K562 (cell line): ENCODE measurements at regions not wholly inside any gene's neighbourhood (a gene's known extent, or its start where the extent isn't known, plus 50 kb on each side); places are given as distances from the start of the nearest gene placed in this dataset.

Experiments used
- ATAC-seq: fragments of 200-7000 bp; cut with Tn5 transposase; 3 replicates; pipeline ENCODE4 v1.9.1; 2020; ENCODE audit warnings: moderate library complexity
- BruUV-seq: library from RNA; stranded (reverse); fragments of 400-500 nt; replicated peaks from 2 replicates; lab custom pipeline; 2021; lab: Mats Ljungman, UMichigan
- CTCF ChIA-PET: fragments of 300-600 bp; formaldehyde crosslinking; extraction: SDS; loops from one replicate; lab custom pipeline; 2021; ENCODE audit warnings: low intra/inter-chr PET ratio; lab: Yijun Ruan, JAX
- POLR2A ChIA-PET: fragments of 300-600, 350-650 bp; sonication (Branson Sonifier 250); formaldehyde crosslinking; extraction: SDS; loops from one replicate; lab custom pipeline; 2021; ENCODE audit warnings: antibody characterized with exemption, inconsistent platforms; lab: Yijun Ruan, JAX
- DNase-seq, 4 experiments: peaks; one replicate each; pipeline versions ENCODE4 v3.0.0 to v3.0.0-alpha.2; 2011 to 2018; ENCODE audit warnings: low spot score in 3 of 4, mixed read lengths in 3 of 4; ENCODE audit errors: extremely low read depth in 1 of 4
- FAIRE-seq: peaks from 2 replicates; lab custom pipeline; 2011; peaks lifted over from hg19 to GRCh38; lab: Jason Lieb, UNC
- H2AFZ ChIP-seq: 2 replicates; pipeline ENCODE4 v1.6.0; 2011; ENCODE audit warnings: low read depth, low read length, control low read depth, inconsistent platforms
- H3K27ac ChIP-seq: fragments of 200-600 bp; 3 replicates; pipeline ENCODE4 v1.8.0; 2011; ENCODE audit warnings: low read depth, mild to moderate bottlenecking, control low read depth, inconsistent platforms, low read length, moderate library complexity, mixed read lengths; ENCODE audit errors: extremely low read depth
- H3K27me3 ChIP-seq, 2 experiments: fragments of 300-600 bp in 1 of 2; 2 replicates in 1 of 2; 3 replicates in 1 of 2; pipeline versions ENCODE4 v1.6.0 to v1.8.0; 2011; ENCODE audit warnings: inconsistent platforms in 2 of 2, low read length in 2 of 2, mild to moderate bottlenecking in 1 of 2, mixed read lengths in 1 of 2, moderate library complexity in 1 of 2; ENCODE audit not compliant: control insufficient read depth in 2 of 2, insufficient read depth in 2 of 2
- H3K36me3 ChIP-seq: fragments of 300-600 bp; 3 replicates; pipeline ENCODE4 v1.8.0; 2011; ENCODE audit warnings: mild to moderate bottlenecking, low read length, inconsistent platforms; ENCODE audit not compliant: control insufficient read depth, insufficient read depth
- H3K4me1 ChIP-seq, 2 experiments: fragments of 200-600 bp in 1 of 2; replicated peaks in 1 of 2; 2 replicates in 1 of 2; 3 replicates in 1 of 2; pipeline versions ENCODE4 v1.5.1 to v1.8.0; 2011; ENCODE audit warnings: inconsistent platforms in 2 of 2, low read length in 2 of 2, mild to moderate bottlenecking in 1 of 2, mixed read lengths in 1 of 2, moderate library complexity in 1 of 2; ENCODE audit not compliant: control insufficient read depth in 2 of 2, insufficient read depth in 2 of 2
- H3K4me2 ChIP-seq: 2 replicates; pipeline ENCODE4 v1.6.1; 2011; ENCODE audit warnings: low read length, control low read depth, inconsistent platforms, mixed read lengths; ENCODE audit not compliant: insufficient read depth
- H3K4me3 ChIP-seq: fragments of 200-600 bp; sonication (generic), shearing (Covaris generic); 2 replicates; pipeline ENCODE4 v1.5.1; 2016; ENCODE audit warnings: control low read depth, inconsistent platforms
- H3K79me2 ChIP-seq: fragments of 200-600 bp; 3 replicates; pipeline ENCODE4 v1.8.0; 2011; ENCODE audit warnings: low read length, inconsistent platforms; ENCODE audit not compliant: control insufficient read depth, insufficient read depth
- H3K9ac ChIP-seq, 2 experiments: 2 replicates each; pipeline versions ENCODE4 v1.6.0 to v1.6.1; 2011; ENCODE audit warnings: low read depth in 2 of 2, low read length in 2 of 2, control low read depth in 1 of 2, inconsistent platforms in 1 of 2, mild to moderate bottlenecking in 1 of 2, mixed read lengths in 1 of 2; ENCODE audit not compliant: insufficient read depth in 1 of 2
- H3K9me1 ChIP-seq: one replicate; pipeline ENCODE4 v1.6.0; 2011; ENCODE audit warnings: inconsistent platforms, mild to moderate bottlenecking, low read length, moderate library complexity; ENCODE audit not compliant: control insufficient read depth, insufficient read depth
- H3K9me3 ChIP-seq: replicated peaks from 2 replicates; pipeline ENCODE4 v1.5.1; 2011; ENCODE audit warnings: low read depth, low read length, inconsistent platforms; ENCODE audit not compliant: control insufficient read depth, insufficient read depth
- H4K20me1 ChIP-seq: replicated peaks from 2 replicates; pipeline ENCODE4 v1.6.1; 2011; ENCODE audit warnings: low read length, inconsistent platforms, mixed read lengths; ENCODE audit not compliant: control insufficient read depth, insufficient read depth
- BCL6 ChIP-seq: fragments of 250-450 bp; sonication (Bioruptor Pico); IDR thresholded peaks from 2 replicates; pipeline ENCODE4 v1.4.0; 2020
- BHLHE40 ChIP-seq: IDR thresholded peaks from 2 replicates; pipeline ENCODE4 v1.6.1; 2011; ENCODE audit warnings: low read length, improper control_type of control experiment
- CBX5 ChIP-seq: IDR thresholded peaks from 2 replicates; pipeline ENCODE4 v1.6.1; 2014; ENCODE audit warnings: low read depth, borderline replicate concordance
- HSF4 ChIP-seq: fragments of 250-450 bp; sonication (Bioruptor Pico); IDR thresholded peaks from 2 replicates; pipeline ENCODE4 v2.1.2; 2022; ENCODE audit warnings: mild to moderate bottlenecking, moderate library complexity, borderline replicate concordance
- MAFK ChIP-seq: IDR thresholded peaks from 2 replicates; pipeline ENCODE4 v1.6.1; 2011; ENCODE audit warnings: low read length, improper control_type of control experiment
- MBD2 ChIP-seq: sonication (generic); IDR thresholded peaks from 2 replicates; pipeline ENCODE4 v1.6.1; 2016; ENCODE audit warnings: low read depth, borderline replicate concordance
- NBN ChIP-seq: fragments of 450-650 bp; IDR thresholded peaks from 2 replicates; pipeline ENCODE4 v1.6.1; 2016; ENCODE audit warnings: low read depth, mild to moderate bottlenecking
- NFE2L1 ChIP-seq: fragments of 450-650 bp; IDR thresholded peaks from 2 replicates; pipeline ENCODE4 v1.6.1; 2016; ENCODE audit warnings: missing genetic modification characterization, low read depth, mild to moderate bottlenecking, missing compliant biosample characterization, moderate library complexity, borderline replicate concordance
- PHF21A ChIP-seq: fragments of 450-650 bp; IDR thresholded peaks from 2 replicates; pipeline ENCODE4 v1.6.1; 2017; ENCODE audit warnings: low read depth, borderline replicate concordance
- STAG1 ChIP-seq: sonication (generic); formaldehyde crosslinking; IDR thresholded peaks from 2 replicates; pipeline ENCODE4 v1.5.0; 2020; ENCODE audit warnings: missing genetic modification reagents, borderline replicate concordance
- TEAD1 ChIP-seq, 2 experiments: fragments of 450-650 bp in 1 of 2; sonication (generic) in 1 of 2; formaldehyde crosslinking; IDR thresholded peaks; 2 replicates each; pipeline versions ENCODE4 v1.4.0 to v1.8.0; 2020 to 2022; ENCODE audit warnings: mild to moderate bottlenecking in 2 of 2, missing genetic modification reagents in 1 of 2
- ZNF764 ChIP-seq: fragments of 250-450 bp; sonication (Bioruptor Pico); IDR thresholded peaks from 2 replicates; pipeline ENCODE4 v1.4.0; 2020; ENCODE audit warnings: low read depth, mild to moderate bottlenecking, moderate library complexity
- WGBS: fragments of 100-300 bp; shearing (Covaris generic); methylation state at CpG from one replicate; pipeline ENCODE4 v1.1.6; 2016; ENCODE audit warnings: low coverage, mixed read lengths; ENCODE audit not compliant: insufficient coverage; ENCODE audit errors: missing lambda C conversion rate; 5-methylcytosine and 5-hydroxymethylcytosine counted together
- in situ Hi-C: fragments of 300-500 bp; cut with MboI; formaldehyde crosslinking; loops from 4 replicates; pipeline ENCODE4 v1.15.0; 2018; ENCODE audit warnings: inconsistent platforms, mixed read lengths
- intact Hi-C: fragments of 100-400 bp; cut with micrococcal nuclease; formaldehyde crosslinking; loops from 2 replicates; pipeline ENCODE4 v1.14.2; 2022
- TF ChIP-seq, protein P1 (sequence below): sonication (generic); formaldehyde crosslinking; IDR thresholded peaks from 2 replicates; pipeline ENCODE4 v1.8.0; 2022; ENCODE audit warnings: mild to moderate bottlenecking, missing genetic modification reagents, borderline replicate concordance
- TF ChIP-seq, protein P2 (sequence below): fragments of 250-450 bp; sonication (Bioruptor Pico); IDR thresholded peaks from 2 replicates; pipeline ENCODE4 v1.5.0; 2021
- TF ChIP-seq, protein P3 (sequence below): fragments of 450-650 bp; conservative IDR thresholded peaks from 2 replicates; pipeline ENCODE4 v1.6.1; 2016; ENCODE audit warnings: missing genetic modification characterization, low read depth, mild to moderate bottlenecking, missing compliant biosample characterization, moderate library complexity

- Histone ChIP-seq H3K79me2 (no peaks in the 10 kb centered on the region), H4K20me1 (no peaks in the 10 kb centered on the region), H3K27ac (no peak overlapping the region), H3K4me1 (peaks cover 8 to 17% of the 10 kb centered on the region in 2 experiments; a peak in 4 of 5 replicates), H3K27me3 (no peaks in the 10 kb centered on the region), H3K9ac (no peak overlapping the region), H2AFZ (no peak overlapping the region), H3K36me3 (peaks cover 63% of the 10 kb centered on the region), H3K9me3 (no peaks in the 10 kb centered on the region), H3K9me1 (no peaks in the 10 kb centered on the region), H3K4me3 (no peak overlapping the region), H3K4me2 (no peak overlapping the region)
- WGBS: 84% methylated on average over 7 of the region's 8 CpGs
- no peak for TF ChIP-seq TEAD1 (CRISPR knock-in tag; IDR thresholded peaks at IDR 0.05)
- TF ChIP-seq BHLHE40: no peak
- TF ChIP-seq BCL6 (CRISPR knock-in tag): no peak
- TF ChIP-seq NFE2L1 (tag): no peak
- TF ChIP-seq MBD2: no peak
- TF ChIP-seq ZNF764 (CRISPR knock-in tag): no peak
- TF ChIP-seq, protein P1, sequence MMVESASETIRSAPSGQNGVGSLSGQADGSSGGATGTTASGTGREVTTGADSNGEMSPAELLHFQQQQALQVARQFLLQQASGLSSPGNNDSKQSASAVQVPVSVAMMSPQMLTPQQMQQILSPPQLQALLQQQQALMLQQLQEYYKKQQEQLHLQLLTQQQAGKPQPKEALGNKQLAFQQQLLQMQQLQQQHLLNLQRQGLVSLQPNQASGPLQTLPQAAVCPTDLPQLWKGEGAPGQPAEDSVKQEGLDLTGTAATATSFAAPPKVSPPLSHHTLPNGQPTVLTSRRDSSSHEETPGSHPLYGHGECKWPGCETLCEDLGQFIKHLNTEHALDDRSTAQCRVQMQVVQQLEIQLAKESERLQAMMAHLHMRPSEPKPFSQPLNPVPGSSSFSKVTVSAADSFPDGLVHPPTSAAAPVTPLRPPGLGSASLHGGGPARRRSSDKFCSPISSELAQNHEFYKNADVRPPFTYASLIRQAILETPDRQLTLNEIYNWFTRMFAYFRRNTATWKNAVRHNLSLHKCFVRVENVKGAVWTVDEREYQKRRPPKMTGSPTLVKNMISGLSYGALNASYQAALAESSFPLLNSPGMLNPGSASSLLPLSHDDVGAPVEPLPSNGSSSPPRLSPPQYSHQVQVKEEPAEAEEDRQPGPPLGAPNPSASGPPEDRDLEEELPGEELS: no peak
- no peak for TF ChIP-seq CBX5
- no peak for TF ChIP-seq HSF4 (CRISPR knock-in tag)
- no peak for TF ChIP-seq STAG1 (CRISPR knock-in tag)
- TF ChIP-seq, protein P2, sequence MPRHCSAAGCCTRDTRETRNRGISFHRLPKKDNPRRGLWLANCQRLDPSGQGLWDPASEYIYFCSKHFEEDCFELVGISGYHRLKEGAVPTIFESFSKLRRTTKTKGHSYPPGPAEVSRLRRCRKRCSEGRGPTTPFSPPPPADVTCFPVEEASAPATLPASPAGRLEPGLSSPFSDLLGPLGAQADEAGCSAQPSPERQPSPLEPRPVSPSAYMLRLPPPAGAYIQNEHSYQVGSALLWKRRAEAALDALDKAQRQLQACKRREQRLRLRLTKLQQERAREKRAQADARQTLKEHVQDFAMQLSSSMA (CRISPR knock-in tag): no peak
- TF ChIP-seq, protein P3, sequence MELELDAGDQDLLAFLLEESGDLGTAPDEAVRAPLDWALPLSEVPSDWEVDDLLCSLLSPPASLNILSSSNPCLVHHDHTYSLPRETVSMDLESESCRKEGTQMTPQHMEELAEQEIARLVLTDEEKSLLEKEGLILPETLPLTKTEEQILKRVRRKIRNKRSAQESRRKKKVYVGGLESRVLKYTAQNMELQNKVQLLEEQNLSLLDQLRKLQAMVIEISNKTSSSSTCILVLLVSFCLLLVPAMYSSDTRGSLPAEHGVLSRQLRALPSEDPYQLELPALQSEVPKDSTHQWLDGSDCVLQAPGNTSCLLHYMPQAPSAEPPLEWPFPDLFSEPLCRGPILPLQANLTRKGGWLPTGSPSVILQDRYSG: no peak
- no peak for TF ChIP-seq PHF21A
- TF ChIP-seq NBN: no peak
- TF ChIP-seq MAFK: no peak
- no TSS peak for BruUV-seq
- no peak for DNase-seq
- no peak for ATAC-seq
- FAIRE-seq: no peak
- intact Hi-C loops: no loop called here
- in situ Hi-C loops: no loop called here
- POLR2A ChIA-PET: no interaction called here
- CTCF ChIA-PET: no interaction called here
These were observed 50.8 kb upstream of the DSN1 start for GRCh38 chr20:36824142-36824940.
